GM19438 (cell line): ENCODE measurements at regions not wholly inside any gene's neighbourhood (a gene's known extent, or its start where the extent isn't known, plus 50 kb on each side); places are given as distances from the start of the nearest gene placed in this dataset.
"Not testable (repeated sequence)": the region's sequence is repeated elsewhere in the genome, so short reads cannot be mapped to it uniquely, and the experiment has no call there.

Experiments
- ATAC-seq: cut with Tn5 transposase; IDR thresholded peaks from one replicate; pipeline ENCODE4 v1.9.1; 2021; ENCODE audit warnings: low read depth; ENCODE audit not compliant: unreplicated experiment

DNA sequence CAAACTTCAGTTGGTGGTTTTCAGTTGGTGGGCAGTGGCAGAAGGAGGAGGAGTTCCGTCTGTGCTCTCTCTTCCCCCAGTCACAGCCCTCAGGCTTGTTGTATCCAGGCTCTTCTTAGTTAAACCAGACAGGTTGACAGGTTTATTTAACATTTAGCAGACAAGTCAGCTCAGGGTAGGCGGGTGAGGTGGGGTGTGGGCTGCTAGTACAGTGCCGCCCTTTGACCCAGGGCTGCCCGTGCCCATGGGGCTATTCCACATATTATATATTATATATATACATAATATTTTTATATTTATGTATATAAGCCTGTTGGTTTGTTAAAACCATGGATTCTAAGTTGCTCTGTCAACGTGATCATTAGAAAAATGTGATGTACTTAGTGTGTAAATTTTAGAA is 1740.6 kb upstream of the DEFB115 start:
- ATAC-seq, result not testable (repeated sequence)

GRCh38 chr20:29519610-29520241 is 1737.7 kb upstream of the DEFB115 start:
- not testable (repeated sequence) for ATAC-seq

- not testable (repeated sequence) for ATAC-seq
Measured at GRCh38 chr20:29533566-29534177, 1723.8 kb upstream of the DEFB115 start.

- ATAC-seq, result not testable (repeated sequence)
Measured at GRCh38 chr20:29566901-29567635, 1690.4 kb upstream of the DEFB115 start.

DNA sequence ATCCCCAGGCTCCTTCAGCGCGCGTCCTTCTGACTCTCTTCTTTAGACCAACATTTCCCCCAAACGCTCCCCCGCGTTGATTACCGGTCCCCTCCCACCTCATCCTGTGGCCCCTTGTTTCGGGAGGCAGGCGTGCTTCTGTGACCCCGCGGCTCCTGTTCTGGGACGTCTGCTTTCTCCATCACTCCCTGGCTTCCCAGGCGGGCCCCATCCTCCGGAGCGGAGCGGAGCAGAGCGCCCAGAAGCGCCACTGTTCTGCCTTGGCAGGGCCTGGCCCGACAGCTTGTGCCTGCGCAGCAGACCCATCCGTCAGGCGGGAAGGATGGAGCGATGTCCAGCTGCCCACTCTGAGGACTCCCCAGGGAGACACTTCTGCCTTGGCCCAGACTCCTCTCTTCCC is 1689.8 kb upstream of the DEFB115 start:
- ATAC-seq, result not testable (repeated sequence)

GRCh38 chr20:29570126-29570525 is 1687.3 kb upstream of the DEFB115 start:
- not testable (repeated sequence) for ATAC-seq

GRCh38 chr20:29589530-29589929 is 1667.9 kb upstream of the DEFB115 start:
- not testable (repeated sequence) for ATAC-seq

- ATAC-seq, result not testable (repeated sequence)
Measured at GRCh38 chr20:29604163-29604562, 1653.3 kb upstream of the DEFB115 start.

GRCh38 chr20:29606171-29606570 is 1651.3 kb upstream of the DEFB115 start:
- not testable (repeated sequence) for ATAC-seq

- ATAC-seq, result not testable (repeated sequence)
Measured at GRCh38 chr20:29629395-29629794, 1628.1 kb upstream of the DEFB115 start.
